ENCODE measurements at regions not wholly inside any gene's neighbourhood (a gene's known extent, or its start where the extent isn't known, plus 50 kb on each side); places are given as distances from the start of the nearest gene placed in this dataset.

DNA sequence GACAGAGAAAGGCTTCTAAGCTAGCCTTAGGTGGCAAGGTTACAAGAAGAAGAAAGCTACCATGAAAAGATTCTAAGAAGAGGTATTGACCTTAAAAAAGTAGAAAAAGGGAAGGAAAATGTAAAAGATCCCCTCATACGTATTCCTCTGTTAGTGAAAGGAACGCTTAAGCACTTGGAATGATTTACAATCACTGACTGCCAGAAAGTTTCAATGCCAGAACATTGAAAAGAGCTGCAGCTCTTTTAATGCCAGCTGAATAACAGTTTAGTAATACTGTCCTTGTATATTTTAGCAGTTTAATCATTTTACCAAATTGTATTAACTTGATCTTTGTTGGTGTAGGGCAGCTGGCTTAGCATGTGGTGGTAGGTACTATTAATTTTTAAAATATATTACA, 650.7 kb downstream of the FAM181B start:
- TF ChIP-seq POLR2AphosphoS5 (IDR thresholded peaks at IDR 0.05) = no peak
- TF ChIP-seq, protein P1, sequence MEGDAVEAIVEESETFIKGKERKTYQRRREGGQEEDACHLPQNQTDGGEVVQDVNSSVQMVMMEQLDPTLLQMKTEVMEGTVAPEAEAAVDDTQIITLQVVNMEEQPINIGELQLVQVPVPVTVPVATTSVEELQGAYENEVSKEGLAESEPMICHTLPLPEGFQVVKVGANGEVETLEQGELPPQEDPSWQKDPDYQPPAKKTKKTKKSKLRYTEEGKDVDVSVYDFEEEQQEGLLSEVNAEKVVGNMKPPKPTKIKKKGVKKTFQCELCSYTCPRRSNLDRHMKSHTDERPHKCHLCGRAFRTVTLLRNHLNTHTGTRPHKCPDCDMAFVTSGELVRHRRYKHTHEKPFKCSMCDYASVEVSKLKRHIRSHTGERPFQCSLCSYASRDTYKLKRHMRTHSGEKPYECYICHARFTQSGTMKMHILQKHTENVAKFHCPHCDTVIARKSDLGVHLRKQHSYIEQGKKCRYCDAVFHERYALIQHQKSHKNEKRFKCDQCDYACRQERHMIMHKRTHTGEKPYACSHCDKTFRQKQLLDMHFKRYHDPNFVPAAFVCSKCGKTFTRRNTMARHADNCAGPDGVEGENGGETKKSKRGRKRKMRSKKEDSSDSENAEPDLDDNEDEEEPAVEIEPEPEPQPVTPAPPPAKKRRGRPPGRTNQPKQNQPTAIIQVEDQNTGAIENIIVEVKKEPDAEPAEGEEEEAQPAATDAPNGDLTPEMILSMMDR (IDR thresholded peaks at IDR 0.05) = no peak
